LoVo (cell line): ENCODE measurements at regions not wholly inside any gene's neighbourhood (a gene's known extent, or its start where the extent isn't known, plus 50 kb on each side); places are given as distances from the start of the nearest gene placed in this dataset.

Experiments used
- DNase-seq: peaks from one replicate; pipeline ENCODE4 v3.0.0-alpha.2; 2016; ENCODE audit warnings: low spot score

DNA sequence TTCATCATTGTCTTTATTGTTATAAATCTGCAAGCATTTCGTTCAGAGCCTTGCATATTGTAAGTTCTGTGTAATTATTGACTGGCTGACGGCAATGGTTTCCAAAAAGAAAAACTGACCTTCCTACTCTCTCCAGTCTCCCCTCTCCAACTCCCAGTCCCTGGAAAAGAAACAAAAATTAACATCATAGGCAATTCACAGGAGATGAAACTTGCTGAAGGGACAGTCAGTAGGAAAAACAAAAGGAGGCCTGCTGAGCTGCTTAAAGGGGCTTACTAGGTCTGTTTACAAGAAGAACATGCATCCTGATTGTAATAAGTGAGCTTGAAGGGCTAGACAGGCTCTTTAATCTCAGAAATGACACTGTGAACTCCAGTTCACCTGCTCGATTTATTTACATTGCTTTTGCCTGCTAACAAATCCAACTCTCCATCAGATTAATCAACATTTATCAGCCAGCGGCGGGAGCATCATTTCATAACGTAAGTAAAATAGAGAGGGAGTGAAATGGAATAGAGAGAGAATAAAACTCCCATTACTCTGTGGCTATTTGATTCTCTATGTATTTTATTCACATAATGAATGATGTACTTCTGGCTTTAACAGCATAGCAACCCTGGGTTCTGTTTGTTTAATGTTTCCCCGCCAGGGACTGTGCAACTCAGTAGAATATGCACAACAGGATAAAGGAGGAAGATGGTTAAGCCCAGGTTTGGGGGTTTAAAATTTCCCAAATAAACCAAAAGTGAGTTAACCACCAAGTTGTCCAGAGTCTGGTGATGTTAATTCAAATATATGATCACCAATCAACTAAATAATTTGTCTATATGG, 256.7 kb upstream of the SETBP1 start:
- DNase-seq: no peak

DNA sequence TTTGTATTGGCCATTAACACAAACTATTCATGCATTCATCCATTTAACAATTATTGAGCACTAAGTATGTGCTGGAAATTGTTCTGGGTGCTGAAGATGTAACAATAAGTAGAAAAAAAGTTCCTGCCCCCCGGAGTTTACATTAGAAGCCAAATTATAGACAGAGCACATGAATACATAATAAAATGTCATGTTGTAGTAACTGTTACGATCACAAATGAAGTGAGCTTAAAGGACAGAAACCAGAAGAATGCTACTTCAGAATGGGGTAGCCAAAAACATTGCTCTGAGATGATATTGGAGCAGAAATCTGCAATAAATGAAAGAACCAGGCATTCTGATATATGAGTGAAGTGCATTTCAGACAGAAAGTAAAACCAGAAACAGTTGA, 256.0 kb upstream of the SETBP1 start:
- no peak for DNase-seq

DNA sequence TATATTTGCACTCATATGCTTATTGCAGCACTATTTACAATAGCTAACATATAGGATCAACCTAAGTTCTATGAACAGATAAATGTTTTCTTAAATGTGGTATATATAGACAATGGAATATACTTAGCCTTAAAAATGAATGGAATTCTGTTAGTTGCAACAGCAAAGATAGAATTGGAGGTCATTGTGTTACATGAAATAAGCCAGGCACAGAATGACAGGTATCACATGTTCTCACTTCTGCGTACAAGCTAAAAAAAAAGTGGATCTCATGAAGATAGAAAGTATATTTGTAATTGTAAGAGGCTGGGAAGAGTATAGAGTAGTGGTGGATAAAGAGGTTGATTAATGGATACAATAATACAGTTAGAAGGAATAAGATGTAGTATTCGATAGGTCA, 255.5 kb upstream of the SETBP1 start:
- no peak for DNase-seq

DNA sequence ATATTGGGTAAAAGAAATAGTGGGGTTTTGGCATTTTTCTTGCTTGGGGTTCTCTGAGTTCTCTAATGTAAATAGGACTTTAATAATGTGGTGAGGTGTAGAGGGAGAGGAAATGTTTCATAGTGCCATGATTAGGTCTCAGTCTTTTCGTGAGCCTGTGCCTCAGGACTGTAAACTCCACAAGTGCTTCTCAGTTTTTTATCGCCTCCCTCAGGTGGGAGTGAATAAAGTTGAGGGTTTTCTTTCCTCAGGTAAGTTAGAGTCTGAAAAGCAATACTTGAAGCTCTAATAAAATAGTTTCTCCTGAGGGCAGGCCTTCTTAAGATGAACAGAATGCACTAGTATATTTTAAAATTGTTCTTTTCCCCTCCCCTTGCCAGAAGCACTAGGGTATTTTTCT, 243.1 kb upstream of the SETBP1 start:
- no peak for DNase-seq

DNA sequence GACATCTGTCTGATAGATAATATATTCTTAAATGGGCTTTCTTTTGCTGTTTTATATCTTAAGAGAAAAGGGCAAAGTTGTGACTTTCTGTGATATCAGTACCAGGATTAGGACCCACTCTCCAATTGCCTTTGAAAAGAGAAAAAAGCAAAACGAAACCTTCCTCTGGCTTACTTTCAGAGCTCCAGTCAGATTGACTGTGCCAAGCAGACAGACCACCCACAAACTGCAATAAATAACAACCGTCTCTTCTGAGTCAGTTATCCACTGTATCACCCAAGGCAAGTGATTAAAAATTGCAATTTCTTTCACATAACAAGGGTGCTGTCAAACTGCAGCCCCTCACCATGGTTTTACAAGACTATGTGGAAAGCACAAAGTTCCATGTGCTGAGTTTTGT, 230.5 kb upstream of the SETBP1 start:
- no peak for DNase-seq

DNA sequence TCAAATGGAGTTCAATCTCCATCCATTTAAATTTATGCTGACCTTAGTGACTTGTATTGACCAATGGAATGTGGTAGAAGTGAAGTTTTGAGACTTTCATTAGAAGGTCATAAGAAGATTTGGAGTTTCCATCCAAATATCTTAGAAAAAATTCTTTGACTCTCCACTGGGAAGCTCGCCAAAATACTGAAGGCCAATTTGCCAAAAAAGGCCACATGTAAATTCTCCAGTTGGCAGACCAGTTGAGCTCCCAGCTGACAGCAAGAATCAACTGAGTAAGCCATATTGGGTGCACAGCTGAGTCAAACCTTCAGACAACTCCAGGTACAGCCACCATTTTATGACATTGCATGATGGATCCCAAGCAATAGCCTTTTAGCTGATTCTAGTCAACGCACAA, 228.3 kb upstream of the SETBP1 start:
- DNase-seq: no peak

DNA sequence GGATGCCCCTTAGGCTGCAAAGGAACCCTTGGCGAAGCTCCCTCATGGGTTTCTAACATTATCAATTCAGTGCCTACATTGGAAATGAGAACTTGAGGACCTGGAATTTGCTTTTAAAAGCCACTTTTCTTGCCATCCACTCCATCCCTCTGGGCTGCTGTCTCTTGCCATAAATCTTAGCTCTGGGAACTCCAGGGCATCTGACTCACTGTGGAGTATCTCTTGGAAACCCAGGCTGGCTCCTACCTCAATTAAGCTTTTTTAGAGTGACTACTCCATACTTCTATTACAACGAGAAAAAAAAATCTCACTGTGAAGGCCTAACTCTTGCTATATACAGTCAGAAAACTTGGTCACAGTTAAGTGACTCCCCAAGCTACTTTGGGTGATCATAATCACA, 227.2 kb upstream of the SETBP1 start:
- no peak for DNase-seq

DNA sequence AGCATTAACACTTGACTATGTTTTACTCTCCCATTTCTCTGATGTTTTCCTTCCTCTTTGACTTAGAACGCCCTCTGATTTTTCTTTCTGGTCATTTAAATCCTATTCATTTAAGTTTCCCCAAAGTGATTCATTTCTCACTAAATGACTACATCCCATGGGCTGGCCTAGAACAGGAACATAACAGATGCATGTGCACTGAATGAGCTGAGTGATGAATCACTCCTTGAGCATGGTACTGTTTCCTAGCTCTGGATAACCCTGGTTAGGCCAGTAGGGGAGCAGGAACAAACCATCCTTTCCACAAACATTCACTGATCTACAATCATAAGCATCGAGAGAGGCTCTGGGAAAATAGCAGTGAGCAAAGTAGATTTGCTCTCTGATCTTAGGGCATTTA, 221.9 kb upstream of the SETBP1 start:
- DNase-seq: no peak

DNA sequence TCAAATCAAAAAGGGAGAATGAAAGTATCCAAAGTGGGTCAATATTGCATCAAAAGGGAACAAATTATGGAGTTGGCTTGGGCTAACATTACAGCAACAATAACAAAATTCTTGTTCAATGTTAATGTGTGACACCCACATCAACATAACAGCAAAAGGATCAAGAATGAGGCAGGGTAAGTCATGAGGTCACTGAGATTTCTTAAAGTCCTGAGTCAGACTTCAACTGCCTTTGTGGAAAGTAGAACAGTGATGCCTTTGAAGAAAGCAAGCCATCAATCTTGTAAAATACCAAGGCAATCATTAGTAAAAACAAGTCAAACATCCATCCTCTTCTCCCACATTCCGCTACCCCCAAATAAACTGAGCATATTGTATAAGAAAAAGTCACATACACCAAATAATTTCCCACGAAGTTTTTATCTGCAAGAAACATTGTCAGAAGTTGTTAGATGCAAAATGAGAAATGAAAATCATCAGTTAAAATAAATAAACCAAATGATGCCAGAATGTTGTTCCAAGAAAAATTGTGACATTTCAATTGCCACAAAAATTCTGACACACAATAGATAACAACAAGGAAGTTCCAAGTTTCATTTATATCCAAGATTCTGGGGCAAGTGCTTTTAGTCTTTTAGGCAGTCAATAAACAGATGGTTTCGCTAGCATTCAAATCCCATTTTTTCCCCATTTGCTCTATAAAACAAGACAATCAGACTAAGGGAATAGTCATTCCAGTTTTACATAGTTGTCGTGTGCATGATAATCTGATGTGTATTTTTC, 216.1 kb upstream of the SETBP1 start:
- DNase-seq: no peak

DNA sequence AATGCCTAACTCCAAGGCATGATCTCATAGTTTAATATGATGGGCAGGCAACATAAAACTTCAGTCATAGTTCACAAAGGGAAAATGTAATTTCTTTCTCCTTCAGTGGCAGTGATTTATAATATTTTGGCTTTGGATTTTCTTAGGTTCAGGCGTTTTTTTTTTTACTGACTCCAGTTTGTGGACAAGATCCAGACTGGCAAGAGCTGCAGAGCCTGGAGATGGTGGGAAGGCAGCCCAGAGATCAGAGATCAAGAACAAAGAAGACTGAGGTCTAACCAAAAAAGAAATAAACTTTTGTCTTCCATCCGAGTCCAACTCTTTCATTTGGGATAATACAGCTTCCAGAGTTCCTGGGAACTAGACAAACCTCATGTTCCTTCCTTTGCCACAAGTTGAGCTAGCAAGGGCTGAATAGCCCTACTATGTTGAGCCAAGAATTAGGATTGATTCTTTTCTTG, 215.3 kb upstream of the SETBP1 start:
- DNase-seq: no peak

DNA sequence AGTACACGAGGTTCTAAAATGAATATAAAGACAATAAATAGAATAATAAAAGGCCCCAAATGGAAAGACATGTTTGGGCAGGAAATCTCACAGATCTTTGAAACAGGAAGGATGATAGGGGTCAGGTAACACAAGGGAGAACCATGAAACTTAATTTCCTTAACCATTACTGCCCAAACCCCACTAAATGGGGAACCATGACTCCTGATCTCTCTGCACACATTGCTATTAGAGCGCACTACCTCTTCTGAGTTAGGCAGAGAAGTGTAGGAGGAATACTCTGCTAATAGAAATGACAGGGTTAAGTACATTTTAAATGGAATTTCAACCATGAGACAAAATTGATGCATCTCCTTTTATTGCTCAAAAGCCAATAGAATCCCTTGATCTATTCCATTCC, 213.7 kb upstream of the SETBP1 start:
- DNase-seq: no peak

DNA sequence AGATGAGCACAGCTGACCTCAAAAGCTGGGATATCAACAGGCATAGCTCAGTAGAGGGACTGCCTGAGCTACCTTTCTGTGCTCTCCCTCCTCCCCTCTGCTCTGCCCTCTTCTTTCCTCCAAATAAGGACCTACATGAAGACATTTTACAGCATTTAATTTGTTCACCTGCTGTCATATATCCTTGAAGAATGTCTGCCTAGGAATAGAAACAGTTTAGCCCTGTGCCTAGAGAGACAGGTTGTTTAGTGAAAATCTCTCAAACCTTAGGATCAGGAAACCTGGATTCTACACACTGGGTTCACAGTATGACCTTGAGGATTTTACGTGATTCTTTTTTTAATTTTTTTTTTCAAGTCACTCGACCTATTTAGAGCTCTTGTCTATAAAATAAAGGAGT, 213.0 kb upstream of the SETBP1 start:
- DNase-seq: no peak

DNA sequence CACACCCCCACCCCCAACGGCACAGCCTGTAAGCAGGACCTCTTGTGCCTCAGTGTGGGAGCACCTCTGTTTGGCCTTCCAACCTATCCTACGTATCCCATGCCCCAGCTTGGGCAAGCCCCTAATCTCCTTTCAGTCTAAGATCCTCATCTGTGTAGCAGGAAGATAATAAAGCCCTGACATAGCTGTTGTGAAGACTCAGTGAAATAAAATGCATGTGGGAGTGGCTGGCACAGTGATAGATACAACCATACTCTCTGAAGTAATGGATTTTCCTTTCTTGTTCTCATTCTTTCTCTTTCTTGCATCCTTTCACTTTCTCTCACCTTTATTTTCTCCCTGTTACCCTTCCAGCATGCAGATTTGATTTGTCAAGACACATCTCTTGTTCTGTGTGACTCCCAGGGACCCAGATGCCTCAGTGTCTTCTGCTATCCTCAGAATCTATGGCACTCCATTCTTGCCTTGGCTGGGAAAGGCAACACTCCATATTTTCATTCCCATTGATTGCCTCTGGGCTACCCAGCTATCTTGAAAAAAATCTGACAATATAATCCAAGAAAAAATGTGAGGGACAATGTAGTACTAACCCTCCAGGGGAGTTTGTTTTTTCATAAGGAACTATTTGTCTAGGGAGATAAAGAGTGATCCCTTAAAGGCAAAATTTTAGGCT, 207.2 kb upstream of the SETBP1 start:
- no peak for DNase-seq

DNA sequence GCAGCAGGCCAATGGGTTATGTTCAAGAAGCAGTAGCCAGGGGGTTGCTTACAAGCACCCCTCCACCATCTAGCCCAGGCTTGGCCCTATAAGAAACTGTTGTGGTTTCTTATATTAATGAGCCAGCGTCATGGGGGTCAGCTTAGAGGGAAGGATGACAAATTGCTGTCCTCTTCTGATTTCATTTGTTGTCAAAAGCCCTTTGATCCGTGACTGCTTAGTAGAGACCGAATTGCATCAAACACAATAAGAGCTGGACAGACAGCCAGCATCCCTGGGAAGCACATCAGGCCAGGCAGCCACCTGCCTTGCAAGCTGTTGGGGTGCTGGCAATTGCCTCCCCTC, 206.6 kb upstream of the SETBP1 start:
- DNase-seq: no peak

DNA sequence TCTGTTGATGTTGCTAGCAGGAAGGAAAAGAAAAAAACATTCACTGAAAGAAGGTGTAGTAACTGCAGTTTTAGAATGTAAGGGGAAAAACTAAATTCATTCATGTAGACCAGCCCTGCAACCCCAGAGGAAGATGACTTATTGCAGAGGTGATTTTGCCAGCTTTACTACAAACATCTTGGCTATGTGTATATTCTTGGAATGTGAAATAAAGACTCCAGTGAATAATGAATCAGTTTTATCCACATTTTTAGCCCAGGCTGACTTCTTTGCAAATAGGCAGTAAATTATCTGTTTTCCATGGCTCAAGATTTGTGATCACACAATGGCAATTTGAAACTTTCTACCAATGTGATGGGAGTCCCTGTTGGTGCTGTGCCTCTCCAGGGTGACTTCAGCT, 206.1 kb upstream of the SETBP1 start:
- no peak for DNase-seq

DNA sequence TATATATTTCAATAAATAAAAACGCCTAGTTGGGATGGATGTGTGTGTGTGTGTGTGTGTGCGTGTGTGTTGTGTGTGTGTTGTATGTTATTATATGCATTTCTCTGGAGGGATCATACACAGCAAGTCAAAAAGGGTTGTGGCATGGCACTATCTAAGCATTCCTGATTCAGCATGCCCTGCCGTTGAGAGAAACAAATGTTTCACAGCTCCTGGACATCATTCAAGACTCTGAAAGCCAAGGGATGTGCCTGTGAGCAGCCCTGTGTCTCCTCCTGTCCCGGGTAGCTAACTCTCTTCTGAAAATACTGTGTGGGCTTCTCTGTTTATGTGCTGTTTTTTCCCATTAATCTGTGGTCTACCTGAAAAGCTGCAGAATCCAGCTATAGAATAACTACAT, 197.9 kb upstream of the SETBP1 start:
- DNase-seq: no peak

DNA sequence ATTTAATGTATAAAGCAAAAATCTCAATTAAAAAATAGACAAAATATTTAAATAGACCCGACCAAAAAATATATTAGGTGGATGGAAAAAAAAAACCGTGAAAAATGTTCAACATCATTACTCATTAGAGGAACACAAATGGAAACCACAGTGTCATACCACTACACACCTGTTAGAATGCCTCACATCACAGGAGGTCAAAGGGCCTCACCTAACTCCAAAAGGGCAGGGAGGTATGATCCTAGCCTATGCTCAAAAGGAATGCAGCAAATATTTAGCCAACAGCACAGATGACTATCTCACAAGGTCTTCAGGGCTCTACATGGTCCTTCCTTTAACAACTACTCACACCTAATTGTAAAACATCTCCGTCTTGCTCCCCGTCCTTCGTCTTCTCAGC, 185.5 kb upstream of the SETBP1 start:
- DNase-seq: no peak

DNA sequence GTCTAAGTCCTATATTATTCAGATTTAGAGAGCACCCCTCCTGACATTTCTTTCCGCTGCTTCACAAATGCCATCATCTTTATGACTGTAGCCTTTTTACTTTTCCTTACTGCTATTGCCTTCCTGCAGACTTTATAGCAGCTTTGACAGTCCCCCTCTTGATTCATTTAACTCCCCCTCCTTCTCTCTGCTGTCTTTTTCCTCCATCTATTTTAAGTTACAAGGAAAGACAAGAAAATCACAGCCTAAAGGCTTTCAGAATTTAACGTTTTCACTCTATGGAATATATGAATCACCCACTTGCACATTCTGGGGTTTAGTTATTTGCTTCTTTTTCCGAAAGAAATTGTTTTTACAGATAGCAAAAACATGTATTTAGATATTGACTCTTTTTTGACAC, 183.4 kb upstream of the SETBP1 start:
- DNase-seq: no peak

DNA sequence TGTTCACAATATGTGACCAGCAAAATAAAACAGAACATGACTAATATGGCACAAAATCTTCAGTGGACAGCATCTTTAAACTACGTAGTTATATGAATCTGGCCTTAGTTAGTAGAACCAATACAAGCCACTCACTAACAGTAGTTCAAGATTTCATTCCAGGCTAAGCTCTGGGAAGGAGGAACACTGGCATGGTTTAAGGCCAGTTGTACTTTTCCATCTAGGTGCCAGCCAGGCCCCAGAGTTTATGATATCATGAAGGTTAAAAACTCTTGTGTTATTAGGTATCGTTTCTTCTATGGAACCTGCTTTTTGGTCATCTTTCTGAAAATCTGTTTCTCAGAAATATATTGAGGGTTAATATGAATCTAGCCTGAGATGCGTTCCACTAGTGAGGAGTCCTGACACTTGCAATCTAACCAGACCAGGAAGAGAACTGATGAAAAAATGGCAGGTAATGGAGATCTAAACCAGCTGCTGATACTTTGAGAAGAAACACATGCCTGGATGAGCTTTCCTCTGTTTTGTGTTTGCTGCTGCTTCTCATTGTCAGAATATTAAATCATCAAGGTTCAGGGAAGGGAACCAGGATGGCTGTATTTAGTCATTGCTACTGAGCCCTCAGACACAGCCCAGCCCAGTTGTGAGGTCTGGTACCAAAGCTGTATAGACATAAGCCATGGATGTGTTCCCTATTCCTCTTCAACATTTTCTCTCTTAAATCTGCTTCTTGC, 182.8 kb upstream of the SETBP1 start:
- no peak for DNase-seq

DNA sequence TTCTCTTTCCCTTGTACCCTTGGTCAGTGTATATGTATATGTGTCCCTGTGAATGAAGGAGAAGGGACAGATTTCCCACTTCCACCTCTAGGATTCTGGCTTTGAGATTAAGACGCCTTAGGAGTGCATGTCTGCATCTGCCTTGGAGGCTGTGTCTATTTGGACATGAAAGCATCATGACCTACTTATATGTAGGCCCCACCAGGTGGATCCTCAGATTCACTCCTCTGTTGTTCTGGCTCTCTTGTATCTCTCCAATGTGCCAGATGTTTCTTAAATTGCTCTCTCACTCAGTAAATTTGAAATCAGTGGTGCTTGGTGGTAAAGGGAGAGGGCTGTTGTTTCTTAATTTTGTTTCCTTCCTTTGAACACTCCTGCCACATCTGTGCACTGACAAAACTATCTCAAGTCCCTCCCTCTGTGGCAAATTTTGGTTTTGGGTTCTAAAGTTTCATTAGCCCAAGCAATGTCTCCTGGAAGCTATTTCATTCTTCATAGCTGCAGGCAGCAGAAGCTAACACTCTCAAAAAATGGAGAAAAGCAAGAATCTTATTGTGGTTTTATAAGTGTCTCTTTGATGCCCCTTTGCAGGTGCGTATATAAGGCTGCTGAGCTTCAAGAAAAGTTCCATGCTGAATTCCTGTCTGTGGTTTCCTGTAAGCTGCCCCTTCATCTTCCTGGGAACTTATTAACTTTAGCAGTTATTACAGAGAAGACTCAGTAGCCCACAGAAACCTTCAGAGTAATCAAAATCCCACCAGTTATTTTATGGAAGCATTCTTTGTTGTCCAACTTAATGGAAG, 179.7 kb upstream of the SETBP1 start:
- no peak for DNase-seq

DNA sequence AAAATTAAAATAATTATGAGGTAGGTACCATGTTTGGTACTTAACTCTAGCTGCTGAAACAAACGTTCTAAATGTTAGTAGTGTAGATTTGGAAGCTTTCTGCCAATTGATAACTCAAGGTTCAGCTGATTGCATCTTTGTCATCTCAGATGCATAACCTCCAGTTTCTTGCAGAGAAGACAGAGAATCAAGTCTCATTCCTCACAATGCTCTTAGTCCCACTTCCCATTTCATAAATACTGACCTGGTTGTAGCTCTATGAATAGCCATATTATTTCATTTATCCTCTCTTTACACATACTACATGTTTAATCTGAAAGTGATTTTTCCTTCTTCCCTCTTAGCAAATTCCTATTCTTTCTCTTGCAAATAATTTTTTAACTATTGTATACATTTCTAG, 178.5 kb upstream of the SETBP1 start:
- no peak for DNase-seq

DNA sequence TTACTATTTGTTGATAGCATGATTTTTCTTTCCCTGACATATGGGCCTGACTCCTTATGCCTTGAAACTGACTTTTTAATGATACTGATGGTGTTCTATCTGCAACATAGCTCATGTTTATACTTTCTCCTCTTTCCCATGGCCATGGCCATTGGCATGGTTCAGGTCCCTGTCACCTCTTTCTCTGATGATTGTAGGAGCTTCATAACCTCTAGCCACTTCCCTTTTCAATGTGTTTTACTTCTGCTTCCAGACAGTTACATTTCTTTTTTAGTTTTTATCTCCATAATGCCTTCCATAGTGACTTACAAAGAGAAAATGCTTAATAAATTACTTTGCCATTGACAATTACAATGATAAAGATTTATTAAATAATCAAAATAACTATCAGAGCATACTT, 177.9 kb upstream of the SETBP1 start:
- no peak for DNase-seq
